ENCODE measurements at regions not wholly inside any gene's neighbourhood (a gene's known extent, or its start where the extent isn't known, plus 50 kb on each side); places are given as distances from the start of the nearest gene placed in this dataset.

- Histone ChIP-seq H3K27me3 (replicated peaks; ENCODE audit: insufficient read depth, low read depth, low read length, poor library complexity) (peaks cover 47% of the 10 kb centered on the region), H3K4me3 (ENCODE audit: low read depth, low read length, poor library complexity, severe bottlenecking) (no peak overlapping the region), H3K4me1 (ENCODE audit: insufficient read depth, low read length, poor library complexity, severe bottlenecking) (no peaks in the 10 kb centered on the region), H3K9me3 (ENCODE audit: low read depth, low read length, poor library complexity, severe bottlenecking) (no peaks in the 10 kb centered on the region), H3K27ac (ENCODE audit: low read depth, low read length, poor library complexity, severe bottlenecking) (no peak overlapping the region), H3K36me3 (ENCODE audit: insufficient read depth, low read length, poor library complexity, severe bottlenecking) (no peaks in the 10 kb centered on the region)
- intact Hi-C loops (cut with micrococcal nuclease; ENCODE audit: unreplicated experiment), result loop anchor here (5.0 kb wide), 1 partner anchor 143 kb away; the partner anchor contains the start of gene ZIC3
- POLR2A ChIA-PET (ENCODE audit: low non-redundant PET), result no interaction called here
- BruUV-seq (replicated peaks), result no TSS peak
- TF ChIP-seq EZH2 (IDR thresholded peaks at IDR 0.05; ENCODE audit: borderline replicate concordance, low read depth, low read length, poor library complexity, severe bottlenecking) (no peak), CTCF (conservative IDR thresholded peaks at IDR 0.05; ENCODE audit: low read depth, low read length) (no peak)
- CTCF ChIA-PET, result no interaction called here
- DNase-seq (ENCODE audit: low spot score), result no peak
Measured at GRCh38 chrX:137424679-137425078, 141.2 kb upstream of the ZIC3 start.

GRCh38 chrX:137423241-137423640 is 142.7 kb upstream of the ZIC3 start:
- intact Hi-C loops (cut with micrococcal nuclease; ENCODE audit: unreplicated experiment), result no loop called here
- no peaks in the 10 kb centered on the region for H3K36me3 ChIP-seq (ENCODE audit: insufficient read depth, low read length, poor library complexity, severe bottlenecking)
- H3K4me3 ChIP-seq (ENCODE audit: low read depth, low read length, poor library complexity, severe bottlenecking), result no peak overlapping the region
- BruUV-seq (replicated peaks), result no TSS peak
- TF ChIP-seq CTCF (conservative IDR thresholded peaks at IDR 0.05; ENCODE audit: low read depth, low read length), result no peak
- no peak for TF ChIP-seq EZH2 (IDR thresholded peaks at IDR 0.05; ENCODE audit: borderline replicate concordance, low read depth, low read length, poor library complexity, severe bottlenecking)
- DNase-seq (ENCODE audit: low spot score), result no peak
- no peaks in the 10 kb centered on the region for H3K9me3 ChIP-seq (ENCODE audit: low read depth, low read length, poor library complexity, severe bottlenecking)
- ChIA-PET CTCF (no interaction called here), POLR2A (ENCODE audit: low non-redundant PET) (no interaction called here)
- peaks cover 47% of the 10 kb centered on the region for H3K27me3 ChIP-seq (replicated peaks; ENCODE audit: insufficient read depth, low read depth, low read length, poor library complexity)
- H3K4me1 ChIP-seq (ENCODE audit: insufficient read depth, low read length, poor library complexity, severe bottlenecking), result no peaks in the 10 kb centered on the region
- no peak overlapping the region for H3K27ac ChIP-seq (ENCODE audit: low read depth, low read length, poor library complexity, severe bottlenecking)

- no peak overlapping the region for H3K27ac ChIP-seq (ENCODE audit: low read depth, low read length, poor library complexity, severe bottlenecking)
- ChIA-PET CTCF (no interaction called here), POLR2A (ENCODE audit: low non-redundant PET) (no interaction called here)
- H3K27me3 ChIP-seq (replicated peaks; ENCODE audit: insufficient read depth, low read depth, low read length, poor library complexity), result no peaks in the 10 kb centered on the region
- DNase-seq (ENCODE audit: low spot score), result no peak
- intact Hi-C loops (cut with micrococcal nuclease; ENCODE audit: unreplicated experiment), result no loop called here
- no peaks in the 10 kb centered on the region for H3K36me3 ChIP-seq (ENCODE audit: insufficient read depth, low read length, poor library complexity, severe bottlenecking)
- H3K4me1 ChIP-seq (ENCODE audit: insufficient read depth, low read length, poor library complexity, severe bottlenecking), result no peaks in the 10 kb centered on the region
- H3K4me3 ChIP-seq (ENCODE audit: low read depth, low read length, poor library complexity, severe bottlenecking), result no peak overlapping the region
- TF ChIP-seq CTCF (conservative IDR thresholded peaks at IDR 0.05; ENCODE audit: low read depth, low read length) (no peak), EZH2 (IDR thresholded peaks at IDR 0.05; ENCODE audit: borderline replicate concordance, low read depth, low read length, poor library complexity, severe bottlenecking) (no peak)
- H3K9me3 ChIP-seq (ENCODE audit: low read depth, low read length, poor library complexity, severe bottlenecking), result no peaks in the 10 kb centered on the region
- BruUV-seq (replicated peaks), result no TSS peak
Measured at GRCh38 chrX:137418086-137418485, 147.8 kb upstream of the ZIC3 start.

Measured in A673 (cell line).